ENCODE measurements at regions not wholly inside any gene's neighbourhood (a gene's known extent, or its start where the extent isn't known, plus 50 kb on each side); places are given as distances from the start of the nearest gene placed in this dataset.

GRCh38 chr4:24713604-24714003 lies 81.8 kb upstream of the SOD3 start:
- FAIRE-seq (no peak), DNase-seq (ENCODE audit: low spot score) (no peak)

- DNase-seq (ENCODE audit: low spot score) (no peak), FAIRE-seq (no peak)
These were observed 75.8 kb upstream of the SOD3 start for GRCh38 chr4:24719615-24720014.

GRCh38 chr4:24720436-24720835 lies 74.9 kb upstream of the SOD3 start:
- DNase-seq (ENCODE audit: low spot score) (no peak), FAIRE-seq (no peak)

GRCh38 chr4:24720979-24721378 lies 74.4 kb upstream of the SOD3 start:
- no peak for FAIRE-seq
- no peak for DNase-seq (ENCODE audit: low spot score)

- DNase-seq (ENCODE audit: low spot score) (no peak), FAIRE-seq (no peak)
These were observed 73.3 kb upstream of the SOD3 start for GRCh38 chr4:24722026-24722568.

- FAIRE-seq, result no peak
These were observed 67.8 kb upstream of the SOD3 start for GRCh38 chr4:24727390-24728224.

GRCh38 chr4:24729119-24729730 lies 66.1 kb upstream of the SOD3 start:
- no peak for DNase-seq (ENCODE audit: low spot score)
- no peak for FAIRE-seq

More at GRCh38 chr4:24727390-24728224, 67.8 kb upstream of the SOD3 start:
- DNase-seq (ENCODE audit: low spot score), result no peak

- no peak for DNase-seq (ENCODE audit: low spot score)
- no peak for FAIRE-seq
These were observed 64.9 kb upstream of the SOD3 start for GRCh38 chr4:24730256-24731001.

GRCh38 chr4:24731448-24731847 lies 63.9 kb upstream of the SOD3 start:
- FAIRE-seq (no peak), DNase-seq (ENCODE audit: low spot score) (no peak)

GRCh38 chr4:24734511-24734910 lies 60.9 kb upstream of the SOD3 start:
- FAIRE-seq (no peak), DNase-seq (ENCODE audit: low spot score) (no peak)

GRCh38 chr4:24736066-24736465 lies 59.3 kb upstream of the SOD3 start:
- DNase-seq (ENCODE audit: low spot score), result no peak
- FAIRE-seq, result no peak

GRCh38 chr4:24741910-24742309 lies 53.5 kb upstream of the SOD3 start:
- FAIRE-seq (no peak), DNase-seq (ENCODE audit: low spot score) (no peak)

GRCh38 chr4:24742335-24742734 lies 53.0 kb upstream of the SOD3 start:
- DNase-seq (ENCODE audit: low spot score), result no peak
- no peak for FAIRE-seq

GRCh38 chr4:24742773-24743172 lies 52.6 kb upstream of the SOD3 start:
- DNase-seq (ENCODE audit: low spot score) (no peak), FAIRE-seq (no peak)

- no peak for FAIRE-seq
- DNase-seq (ENCODE audit: low spot score), result no peak
These were observed 52.2 kb upstream of the SOD3 start for GRCh38 chr4:24743206-24743605.

GRCh38 chr4:24743927-24744326 lies 51.4 kb upstream of the SOD3 start:
- FAIRE-seq, result no peak
- DNase-seq (ENCODE audit: low spot score), result no peak

- DNase-seq (ENCODE audit: low spot score) (no peak), FAIRE-seq (no peak)
These were observed 50.0 kb upstream of the SOD3 start for GRCh38 chr4:24745172-24745895.
